ENCODE measurements at regions not wholly inside any gene's neighbourhood (a gene's known extent, or its start where the extent isn't known, plus 50 kb on each side); places are given as distances from the start of the nearest gene placed in this dataset.

DNA sequence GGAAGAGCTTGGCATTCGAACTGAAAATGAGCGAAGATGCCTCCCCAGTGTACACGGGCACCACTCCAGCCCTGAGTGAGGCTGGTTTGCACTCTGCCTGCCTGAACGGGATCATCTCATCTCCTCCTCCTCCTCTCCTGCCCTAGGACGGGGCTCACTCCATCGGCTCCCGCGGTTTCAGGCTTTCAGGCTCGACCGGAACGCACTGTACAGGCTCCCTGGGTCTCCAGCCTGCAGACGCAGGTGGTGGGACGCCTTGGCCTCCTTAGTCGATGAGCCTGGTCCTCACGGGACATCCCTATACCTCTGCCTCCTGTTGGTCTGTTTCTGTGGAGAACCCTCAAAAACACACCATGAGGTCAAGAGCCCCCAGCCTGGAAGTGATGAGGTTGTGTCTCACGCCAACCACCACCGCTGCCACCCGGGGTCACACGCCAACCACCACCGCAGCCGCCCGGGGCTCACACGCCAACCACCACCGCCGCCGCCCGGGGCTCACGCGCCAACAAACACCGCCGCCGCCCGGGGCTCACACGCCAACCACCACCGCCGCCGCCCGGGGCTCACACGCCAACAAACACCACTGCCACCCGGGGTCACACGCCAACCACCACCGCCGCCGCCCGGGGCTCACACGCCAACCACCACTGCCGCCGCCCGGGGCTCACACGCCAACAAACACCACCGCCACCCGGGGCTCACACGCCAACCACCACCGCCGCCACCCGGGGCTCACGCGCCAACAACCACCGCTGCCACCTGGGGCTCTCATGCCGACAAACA is 56.3 kb downstream of the FOXL3 start:
- TF ChIP-seq, protein P1, sequence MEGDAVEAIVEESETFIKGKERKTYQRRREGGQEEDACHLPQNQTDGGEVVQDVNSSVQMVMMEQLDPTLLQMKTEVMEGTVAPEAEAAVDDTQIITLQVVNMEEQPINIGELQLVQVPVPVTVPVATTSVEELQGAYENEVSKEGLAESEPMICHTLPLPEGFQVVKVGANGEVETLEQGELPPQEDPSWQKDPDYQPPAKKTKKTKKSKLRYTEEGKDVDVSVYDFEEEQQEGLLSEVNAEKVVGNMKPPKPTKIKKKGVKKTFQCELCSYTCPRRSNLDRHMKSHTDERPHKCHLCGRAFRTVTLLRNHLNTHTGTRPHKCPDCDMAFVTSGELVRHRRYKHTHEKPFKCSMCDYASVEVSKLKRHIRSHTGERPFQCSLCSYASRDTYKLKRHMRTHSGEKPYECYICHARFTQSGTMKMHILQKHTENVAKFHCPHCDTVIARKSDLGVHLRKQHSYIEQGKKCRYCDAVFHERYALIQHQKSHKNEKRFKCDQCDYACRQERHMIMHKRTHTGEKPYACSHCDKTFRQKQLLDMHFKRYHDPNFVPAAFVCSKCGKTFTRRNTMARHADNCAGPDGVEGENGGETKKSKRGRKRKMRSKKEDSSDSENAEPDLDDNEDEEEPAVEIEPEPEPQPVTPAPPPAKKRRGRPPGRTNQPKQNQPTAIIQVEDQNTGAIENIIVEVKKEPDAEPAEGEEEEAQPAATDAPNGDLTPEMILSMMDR (IDR thresholded peaks at IDR 0.05; ENCODE audit: insufficient read depth, low read length), result no peak
- TF ChIP-seq POLR2AphosphoS5 (IDR thresholded peaks at IDR 0.05; ENCODE audit: low read depth) (no peak), GABPA (IDR thresholded peaks at IDR 0.05; ENCODE audit: low read depth) (no peak), REST (IDR thresholded peaks at IDR 0.05; ENCODE audit: insufficient replicate concordance, low read depth) (no peak)

Data from HL-60 (cell line).